GM20431 (cell line): ENCODE measurements at regions not wholly inside any gene's neighbourhood (a gene's known extent, or its start where the extent isn't known, plus 50 kb on each side); places are given as distances from the start of the nearest gene placed in this dataset.

Experiments used
- in situ Hi-C: fragments of 300-500 bp; cut with MseI, MboI; formaldehyde crosslinking; loops from one replicate; pipeline ENCODE4 v1.15.0; 2020; ENCODE audit warnings: low sequenced_read_pairs; ENCODE audit not compliant: unreplicated experiment

GRCh38 chr2:177314722-177315264 lies 50.3 kb upstream of the NFE2L2 start:
- in situ Hi-C loops: no loop called here

- in situ Hi-C loops: no loop called here
Observed at GRCh38 chr2:177315364-177315763, 50.8 kb upstream of the NFE2L2 start.

GRCh38 chr2:177316756-177317155 lies 52.2 kb upstream of the NFE2L2 start:
- in situ Hi-C loops: no loop called here

- in situ Hi-C loops: no loop called here
Observed at GRCh38 chr2:177317443-177317842, 52.9 kb upstream of the NFE2L2 start.

GRCh38 chr2:177317857-177318256 lies 53.3 kb upstream of the NFE2L2 start:
- in situ Hi-C loops: no loop called here

GRCh38 chr2:177318613-177319012 lies 54.1 kb upstream of the NFE2L2 start:
- in situ Hi-C loops: no loop called here

- in situ Hi-C loops: no loop called here
Observed at GRCh38 chr2:177320596-177320995, 56.1 kb upstream of the NFE2L2 start.

GRCh38 chr2:177322801-177323261 lies 58.3 kb upstream of the NFE2L2 start:
- in situ Hi-C loops: no loop called here

- in situ Hi-C loops: loop anchor here (25.0 kb wide), 2 partner anchors 162 to 288 kb away; a partner anchor contains a TSS
Observed at GRCh38 chr2:177324797-177325196, 60.3 kb upstream of the NFE2L2 start.

- in situ Hi-C loops: loop anchor here (25.0 kb wide), 2 partner anchors 163 to 287 kb away; a partner anchor contains a TSS
Observed at GRCh38 chr2:177325554-177325953, 61.0 kb upstream of the NFE2L2 start.

- in situ Hi-C loops: loop anchor here (25.0 kb wide), 2 partner anchors 164 to 286 kb away; a partner anchor contains a TSS
Observed at GRCh38 chr2:177326005-177326404, 61.5 kb upstream of the NFE2L2 start.

GRCh38 chr2:177326591-177326990 lies 62.1 kb upstream of the NFE2L2 start:
- in situ Hi-C loops: loop anchor here (25.0 kb wide), 2 partner anchors 164 to 286 kb away; a partner anchor contains a TSS

GRCh38 chr2:177327009-177327408 lies 62.5 kb upstream of the NFE2L2 start:
- in situ Hi-C loops: loop anchor here (25.0 kb wide), 2 partner anchors 165 to 285 kb away; a partner anchor contains a TSS

GRCh38 chr2:177328056-177328455 lies 63.5 kb upstream of the NFE2L2 start:
- in situ Hi-C loops: loop anchor here (25.0 kb wide), 2 partner anchors 166 to 284 kb away; a partner anchor contains a TSS

- in situ Hi-C loops: loop anchor here (25.0 kb wide), 2 partner anchors 167 to 283 kb away; a partner anchor contains a TSS
Observed at GRCh38 chr2:177329064-177329463, 63.5 kb upstream of the AGPS start.

GRCh38 chr2:177331466-177331997 lies 61.0 kb upstream of the AGPS start:
- in situ Hi-C loops: loop anchor here (10.0 to 25.0 kb wide), 3 partner anchors 169 to 393 kb away; a partner anchor contains a TSS

- in situ Hi-C loops: loop anchor here (10.0 to 25.0 kb wide), 3 partner anchors 170 to 392 kb away; a partner anchor contains a TSS
Observed at GRCh38 chr2:177332026-177332991, 60.3 kb upstream of the AGPS start.

GRCh38 chr2:177332992-177333388 lies 59.6 kb upstream of the AGPS start:
- in situ Hi-C loops: loop anchor here (10.0 to 25.0 kb wide), 3 partner anchors 171 to 392 kb away; a partner anchor contains a TSS

GRCh38 chr2:177334940-177335543 lies 57.5 kb upstream of the AGPS start:
- in situ Hi-C loops: loop anchor here (10.0 to 25.0 kb wide), 3 partner anchors 173 to 390 kb away; a partner anchor contains a TSS
